Neural cell (in vitro differentiated cells): ENCODE measurements at regions not wholly inside any gene's neighbourhood (a gene's known extent, or its start where the extent isn't known, plus 50 kb on each side); places are given as distances from the start of the nearest gene placed in this dataset.

Experiments used
- H2AFZ ChIP-seq: fragments of 200-600, 300-800 bp; sonication (generic), shearing (Covaris generic); 2 replicates; pipeline ENCODE4 v1.6.0; 2014; ENCODE audit warnings: low read depth, mild to moderate bottlenecking, antibody characterized with exemption, low read length, moderate library complexity
- H3F3A ChIP-seq: fragments of 200-600 bp; shearing (Covaris generic); 2 replicates; pipeline ENCODE4 v1.6.1; 2016; ENCODE audit warnings: mild to moderate bottlenecking, moderate library complexity, mixed read lengths, antibody characterized with exemption, low read length; ENCODE audit not compliant: insufficient read depth, poor library complexity, severe bottlenecking
- H3K27ac ChIP-seq: fragments of 200-600, 300-800 bp; sonication (generic), shearing (Covaris generic); 2 replicates; pipeline ENCODE4 v1.5.1; 2014; ENCODE audit warnings: mild to moderate bottlenecking, low read length, moderate library complexity
- H3K27me3 ChIP-seq: fragments of 300-800, 200-600 bp; sonication (generic), shearing (Covaris generic); 2 replicates; pipeline ENCODE4 v1.6.0; 2014; ENCODE audit warnings: mild to moderate bottlenecking, low read depth, low read length, moderate library complexity; ENCODE audit not compliant: insufficient read depth
- H3K36me3 ChIP-seq: fragments of 300-800, 200-600 bp; sonication (generic), shearing (Covaris generic); 2 replicates; pipeline ENCODE4 v1.5.1; 2014; ENCODE audit warnings: mild to moderate bottlenecking, antibody characterized with exemption, low read length, moderate library complexity; ENCODE audit not compliant: insufficient read depth
- H3K4me2 ChIP-seq: fragments of 300-800, 200-600 bp; sonication (generic), shearing (Covaris generic); 2 replicates; pipeline ENCODE4 v1.6.0; 2014; ENCODE audit warnings: mild to moderate bottlenecking, low read length
- H3K4me3 ChIP-seq: fragments of 300-800, 200-600 bp; sonication (generic), shearing (Covaris generic); 2 replicates; pipeline ENCODE4 v1.5.1; 2014; ENCODE audit warnings: mild to moderate bottlenecking, low read length, moderate library complexity
- H3K79me2 ChIP-seq: fragments of 200-600 bp; shearing (Covaris generic); replicated peaks from 2 replicates; pipeline ENCODE4 v1.6.0; 2014; ENCODE audit warnings: mild to moderate bottlenecking, low read length, moderate library complexity; ENCODE audit not compliant: insufficient read depth
- H3K9ac ChIP-seq: fragments of 300-800, 200-600 bp; sonication (generic), shearing (Covaris generic); 2 replicates; pipeline ENCODE4 v1.6.1; 2016; ENCODE audit warnings: mild to moderate bottlenecking, low read length, mixed read lengths
- H3K9me2 ChIP-seq: fragments of 200-600 bp; shearing (Covaris generic); 2 replicates; pipeline ENCODE4 v1.6.1; 2016; ENCODE audit warnings: mild to moderate bottlenecking, low read length, mixed read lengths; ENCODE audit not compliant: insufficient read depth
- H3K9me3 ChIP-seq: fragments of 200-600, 300-800 bp; sonication (generic), shearing (Covaris generic); 2 replicates; pipeline ENCODE4 v1.6.1; 2016; ENCODE audit warnings: mild to moderate bottlenecking, mixed run types, low read length, moderate library complexity, mixed read lengths
- H4K20me1 ChIP-seq: fragments of 200-600 bp; shearing (Covaris generic); 2 replicates; pipeline ENCODE4 v1.6.1; 2016; ENCODE audit warnings: mild to moderate bottlenecking, mixed run types; ENCODE audit not compliant: insufficient read depth
- CTCF ChIP-seq: fragments of 450-650 bp; IDR thresholded peaks from 2 replicates; pipeline ENCODE4 v1.5.1; 2014; ENCODE audit warnings: antibody characterized with exemption, mild to moderate bottlenecking, moderate library complexity; ENCODE audit not compliant: poor library complexity, severe bottlenecking
- EP300 ChIP-seq: fragments of 450-650 bp; conservative IDR thresholded peaks from 2 replicates; pipeline ENCODE4 v1.6.1; 2014; ENCODE audit warnings: antibody characterized with exemption, mild to moderate bottlenecking, moderate library complexity; ENCODE audit not compliant: poor library complexity, severe bottlenecking
- EZH2 ChIP-seq: fragments of 200-600, 300-800 bp; shearing (Covaris generic), sonication (generic); IDR thresholded peaks from 2 replicates; pipeline ENCODE4 v1.6.1; 2014; ENCODE audit warnings: antibody characterized with exemption, low read length, borderline replicate concordance, mild to moderate bottlenecking; ENCODE audit not compliant: insufficient read depth, poor library complexity, severe bottlenecking
- MXI1 ChIP-seq: fragments of 450-650 bp; conservative IDR thresholded peaks from 2 replicates; pipeline ENCODE4 v1.6.1; 2014; ENCODE audit warnings: antibody characterized with exemption, mild to moderate bottlenecking; ENCODE audit not compliant: poor library complexity, severe bottlenecking
- POLR2AphosphoS5 ChIP-seq: IDR thresholded peaks from 2 replicates; pipeline ENCODE4 v1.6.1; 2012
- RAD21 ChIP-seq: fragments of 450-650 bp; conservative IDR thresholded peaks from 2 replicates; pipeline ENCODE4 v1.6.1; 2014; ENCODE audit warnings: antibody characterized with exemption, mild to moderate bottlenecking, moderate library complexity
- REST ChIP-seq: IDR thresholded peaks from 2 replicates; pipeline ENCODE4 v1.6.1; 2012; ENCODE audit warnings: borderline replicate concordance
- SMC3 ChIP-seq: fragments of 450-650 bp; conservative IDR thresholded peaks from 2 replicates; pipeline ENCODE4 v1.6.1; 2014; ENCODE audit warnings: antibody characterized with exemption, mild to moderate bottlenecking, moderate library complexity; ENCODE audit not compliant: poor library complexity
- TAF1 ChIP-seq: IDR thresholded peaks from 2 replicates; pipeline ENCODE4 v1.6.1; 2012; ENCODE audit warnings: low read depth

- H3K36me3 ChIP-seq, result no peaks in the 10 kb centered on the region
- no peaks in the 10 kb centered on the region for H3K79me2 ChIP-seq
- no peak overlapping the region for H3K9ac ChIP-seq
- TF ChIP-seq REST, result no peak
- peak; percentile 15 for TF ChIP-seq CTCF
- no peak for TF ChIP-seq RAD21
- no peak overlapping the region for H3K27ac ChIP-seq
- no peaks in the 10 kb centered on the region for H3K9me2 ChIP-seq
- H3K4me3 ChIP-seq, result no peak overlapping the region
- H3K4me2 ChIP-seq, result no peak overlapping the region
- H2AFZ ChIP-seq, result no peak overlapping the region
- no peaks in the 10 kb centered on the region for H3K9me3 ChIP-seq
- H3F3A ChIP-seq, result no peaks in the 10 kb centered on the region
- no peaks in the 10 kb centered on the region for H3K27me3 ChIP-seq
- H4K20me1 ChIP-seq, result no peaks in the 10 kb centered on the region
These were observed 259.9 kb upstream of the DDHD1 start for GRCh38 chr14:53412819-53413675.

DNA sequence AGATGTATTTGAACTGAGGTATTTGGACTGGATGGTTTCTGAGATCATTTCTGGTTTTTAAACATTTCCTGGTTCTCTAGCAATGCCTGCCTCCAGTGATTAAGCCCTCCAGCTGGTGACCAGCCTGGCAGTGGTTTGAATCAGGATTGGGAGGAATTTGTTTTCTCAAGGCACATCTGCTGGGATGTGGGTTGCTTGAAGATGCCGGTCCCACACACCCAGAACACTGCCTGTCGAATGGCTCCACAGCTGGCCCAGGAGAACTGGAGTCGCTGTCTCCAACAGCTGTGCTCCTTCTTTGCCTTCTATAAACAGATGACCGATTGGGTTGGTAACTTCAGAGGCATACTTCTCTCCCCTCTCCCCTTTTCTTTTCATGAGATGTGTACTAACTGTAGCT, 258.0 kb upstream of the DDHD1 start:
- no peaks in the 10 kb centered on the region for H3F3A ChIP-seq
- no peaks in the 10 kb centered on the region for H3K9me3 ChIP-seq
- no peaks in the 10 kb centered on the region for H3K79me2 ChIP-seq
- H2AFZ ChIP-seq, result no peak overlapping the region
- TF ChIP-seq TAF1 (no peak), SMC3 (no peak), REST (no peak), MXI1 (no peak), EZH2 (no peak), CTCF (no peak), EP300 (no peak), POLR2AphosphoS5 (no peak)
- H3K4me2 ChIP-seq, result no peak overlapping the region
- H3K9me2 ChIP-seq, result no peaks in the 10 kb centered on the region
- no peaks in the 10 kb centered on the region for H4K20me1 ChIP-seq
- no peak overlapping the region for H3K9ac ChIP-seq
- H3K36me3 ChIP-seq, result no peaks in the 10 kb centered on the region
- H3K27me3 ChIP-seq, result no peaks in the 10 kb centered on the region
- no peak overlapping the region for H3K4me3 ChIP-seq
- H3K27ac ChIP-seq, result no peak overlapping the region
